ENCODE measurements at regions not wholly inside any gene's neighbourhood (a gene's known extent, or its start where the extent isn't known, plus 50 kb on each side); places are given as distances from the start of the nearest gene placed in this dataset.

DNA sequence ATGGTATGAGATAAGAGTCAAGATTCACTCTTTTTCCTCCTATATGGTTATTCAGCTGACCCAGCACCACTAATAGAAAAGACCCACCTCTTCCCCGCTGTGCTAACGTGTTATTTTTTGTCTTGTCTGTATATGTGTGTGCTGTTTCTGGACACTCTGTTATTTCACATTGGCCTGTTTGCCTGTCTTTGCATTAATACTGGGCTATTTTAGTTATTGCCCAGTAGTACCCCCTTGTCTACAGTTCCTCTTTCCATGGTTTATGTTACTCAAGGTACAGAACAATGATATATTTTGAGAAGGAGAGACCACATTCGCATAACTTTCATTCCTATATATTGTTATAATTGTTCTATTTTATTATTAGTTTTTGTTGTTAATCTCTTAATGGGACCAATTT, 74.0 kb upstream of the SIAH1 start:
- CTCF ChIA-PET, result no interaction called here
- POLR2A ChIA-PET, result no interaction called here
- TF ChIP-seq ZBTB44 (tag by site-specific recombination; IDR thresholded peaks at IDR 0.05) (no peak), GLI4 (tag by site-specific recombination; IDR thresholded peaks at IDR 0.05) (no peak), ZNF354C (tag by site-specific recombination; IDR thresholded peaks at IDR 0.05; ENCODE audit: borderline replicate concordance, low read depth) (no peak), ZNF140 (tag by site-specific recombination; IDR thresholded peaks at IDR 0.05) (no peak), ZNF121 (tag by site-specific recombination; IDR thresholded peaks at IDR 0.05) (no peak), RBAK (tag by site-specific recombination; IDR thresholded peaks at IDR 0.05) (no peak), ZNF571 (tag by site-specific recombination; IDR thresholded peaks at IDR 0.05) (no peak), ZNF561 (tag by site-specific recombination; IDR thresholded peaks at IDR 0.05; ENCODE audit: borderline replicate concordance) (no peak), ZNF548 (tag by site-specific recombination; IDR thresholded peaks at IDR 0.05) (no peak), ZNF501 (tag by site-specific recombination; IDR thresholded peaks at IDR 0.05) (no peak), ZNF184 (tag by site-specific recombination; IDR thresholded peaks at IDR 0.05) (no peak), ZNF792 (tag by site-specific recombination; IDR thresholded peaks at IDR 0.05) (no peak), YY2 (tag by site-specific recombination; IDR thresholded peaks at IDR 0.05) (no peak), ZFP69B (tag by site-specific recombination; IDR thresholded peaks at IDR 0.05) (no peak)

GRCh38 chr16:48454051-48454450, 68.8 kb upstream of the SIAH1 start:
- H3K36me3 ChIP-seq (ENCODE audit: control insufficient read depth in 2 of 2, insufficient read depth in 1 of 2, low read length in 2 of 2), result no peaks in the 10 kb centered on the region
- ChIA-PET POLR2A (no interaction called here), CTCF (interaction anchor here (0.5 kb wide), 1 partner anchor 20 kb away, joined by 3 read pairs; no protein-coding TSS in a partner anchor)
- no peaks in the 10 kb centered on the region for H3K4me1 ChIP-seq (ENCODE audit: control insufficient read depth, insufficient read depth, low read length)
- H3K4me3 ChIP-seq (ENCODE audit: low read depth, low read length), result no peak overlapping the region
- no peak overlapping the region for H3K27ac ChIP-seq (ENCODE audit: extremely low read depth, low read depth, low read length)
- no peaks in the 10 kb centered on the region for H3K9me3 ChIP-seq (ENCODE audit: control insufficient read depth, insufficient read depth, low read depth, low read length)
- no peak for TF ChIP-seq ZNF341 (tag by site-specific recombination; IDR thresholded peaks at IDR 0.05; ENCODE audit: low read depth)
- TF ChIP-seq TCF7L2 (IDR thresholded peaks at IDR 0.05; ENCODE audit: borderline replicate concordance, low read depth, low read length), result no peak
- TF ChIP-seq, protein P1, sequence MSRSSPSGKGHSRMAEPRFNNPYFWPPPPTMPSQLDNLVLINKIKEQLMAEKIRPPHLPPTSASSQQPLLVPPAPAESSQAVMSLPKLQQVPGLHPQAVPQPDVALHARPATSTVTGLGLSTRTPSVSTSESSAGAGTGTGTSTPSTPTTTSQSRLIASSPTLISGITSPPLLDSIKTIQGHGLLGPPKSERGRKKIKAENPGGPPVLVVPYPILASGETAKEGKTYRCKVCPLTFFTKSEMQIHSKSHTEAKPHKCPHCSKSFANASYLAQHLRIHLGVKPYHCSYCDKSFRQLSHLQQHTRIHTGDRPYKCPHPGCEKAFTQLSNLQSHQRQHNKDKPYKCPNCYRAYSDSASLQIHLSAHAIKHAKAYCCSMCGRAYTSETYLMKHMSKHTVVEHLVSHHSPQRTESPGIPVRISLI (tag by site-specific recombination; IDR thresholded peaks at IDR 0.05), result no peak
- no peak for TF ChIP-seq ZNF302 (tag by site-specific recombination; IDR thresholded peaks at IDR 0.05; ENCODE audit: low read depth)
- TF ChIP-seq ZNF837 (tag by site-specific recombination; IDR thresholded peaks at IDR 0.05), result no peak
- TF ChIP-seq, protein P2, sequence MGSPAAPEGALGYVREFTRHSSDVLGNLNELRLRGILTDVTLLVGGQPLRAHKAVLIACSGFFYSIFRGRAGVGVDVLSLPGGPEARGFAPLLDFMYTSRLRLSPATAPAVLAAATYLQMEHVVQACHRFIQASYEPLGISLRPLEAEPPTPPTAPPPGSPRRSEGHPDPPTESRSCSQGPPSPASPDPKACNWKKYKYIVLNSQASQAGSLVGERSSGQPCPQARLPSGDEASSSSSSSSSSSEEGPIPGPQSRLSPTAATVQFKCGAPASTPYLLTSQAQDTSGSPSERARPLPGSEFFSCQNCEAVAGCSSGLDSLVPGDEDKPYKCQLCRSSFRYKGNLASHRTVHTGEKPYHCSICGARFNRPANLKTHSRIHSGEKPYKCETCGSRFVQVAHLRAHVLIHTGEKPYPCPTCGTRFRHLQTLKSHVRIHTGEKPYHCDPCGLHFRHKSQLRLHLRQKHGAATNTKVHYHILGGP (tag by site-specific recombination; IDR thresholded peaks at IDR 0.05), result no peak
- no peak for TF ChIP-seq SP3 (tag by site-specific recombination; IDR thresholded peaks at IDR 0.05)
- TF ChIP-seq ZNF610 (tag by site-specific recombination; IDR thresholded peaks at IDR 0.05; ENCODE audit: borderline replicate concordance), result no peak
- TF ChIP-seq, protein P3, sequence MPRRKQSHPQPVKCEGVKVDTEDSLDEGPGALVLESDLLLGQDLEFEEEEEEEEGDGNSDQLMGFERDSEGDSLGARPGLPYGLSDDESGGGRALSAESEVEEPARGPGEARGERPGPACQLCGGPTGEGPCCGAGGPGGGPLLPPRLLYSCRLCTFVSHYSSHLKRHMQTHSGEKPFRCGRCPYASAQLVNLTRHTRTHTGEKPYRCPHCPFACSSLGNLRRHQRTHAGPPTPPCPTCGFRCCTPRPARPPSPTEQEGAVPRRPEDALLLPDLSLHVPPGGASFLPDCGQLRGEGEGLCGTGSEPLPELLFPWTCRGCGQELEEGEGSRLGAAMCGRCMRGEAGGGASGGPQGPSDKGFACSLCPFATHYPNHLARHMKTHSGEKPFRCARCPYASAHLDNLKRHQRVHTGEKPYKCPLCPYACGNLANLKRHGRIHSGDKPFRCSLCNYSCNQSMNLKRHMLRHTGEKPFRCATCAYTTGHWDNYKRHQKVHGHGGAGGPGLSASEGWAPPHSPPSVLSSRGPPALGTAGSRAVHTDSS (tag by site-specific recombination; IDR thresholded peaks at IDR 0.05), result no peak
- no peak for TF ChIP-seq ZEB2 (tag by site-specific recombination; IDR thresholded peaks at IDR 0.05)
- TF ChIP-seq ZBTB44 (tag by site-specific recombination; IDR thresholded peaks at IDR 0.05), result no peak
- TF ChIP-seq WT1 (tag by site-specific recombination; IDR thresholded peaks at IDR 0.05), result no peak
- no peak for TF ChIP-seq ZNF768 (tag by site-specific recombination; IDR thresholded peaks at IDR 0.05)
- TF ChIP-seq, protein P4, sequence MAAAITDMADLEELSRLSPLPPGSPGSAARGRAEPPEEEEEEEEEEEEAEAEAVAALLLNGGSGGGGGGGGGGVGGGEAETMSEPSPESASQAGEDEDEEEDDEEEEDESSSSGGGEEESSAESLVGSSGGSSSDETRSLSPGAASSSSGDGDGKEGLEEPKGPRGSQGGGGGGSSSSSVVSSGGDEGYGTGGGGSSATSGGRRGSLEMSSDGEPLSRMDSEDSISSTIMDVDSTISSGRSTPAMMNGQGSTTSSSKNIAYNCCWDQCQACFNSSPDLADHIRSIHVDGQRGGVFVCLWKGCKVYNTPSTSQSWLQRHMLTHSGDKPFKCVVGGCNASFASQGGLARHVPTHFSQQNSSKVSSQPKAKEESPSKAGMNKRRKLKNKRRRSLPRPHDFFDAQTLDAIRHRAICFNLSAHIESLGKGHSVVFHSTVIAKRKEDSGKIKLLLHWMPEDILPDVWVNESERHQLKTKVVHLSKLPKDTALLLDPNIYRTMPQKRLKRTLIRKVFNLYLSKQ (tag by site-specific recombination; IDR thresholded peaks at IDR 0.05; ENCODE audit: borderline replicate concordance), result no peak

More for the DNA sequence above, 74.0 kb upstream of the SIAH1 start:
- Histone ChIP-seq H3K27ac (ENCODE audit: extremely low read depth, low read depth, low read length) (no peak overlapping the region), H3K4me1 (ENCODE audit: control insufficient read depth, insufficient read depth, low read length) (no peaks in the 10 kb centered on the region), H3K4me3 (ENCODE audit: low read depth, low read length) (no peak overlapping the region), H3K36me3 (ENCODE audit: control insufficient read depth in 2 of 2, insufficient read depth in 1 of 2, low read length in 2 of 2) (no peaks in the 10 kb centered on the region), H3K9me3 (ENCODE audit: control insufficient read depth, insufficient read depth, low read depth, low read length) (no peaks in the 10 kb centered on the region)
